Activated T-helper 17 cell treated with anti-CD3 and anti-CD28 coated beads, Interleukin-2, amount 50 U/mL, for 72 hours (primary cell): ENCODE measurements at regions not wholly inside any gene's neighbourhood (a gene's known extent, or its start where the extent isn't known, plus 50 kb on each side); places are given as distances from the start of the nearest gene placed in this dataset.

ENCODE experiments used
- ATAC-seq: fragments of 150-1000 bp; cut with Tn5 transposase; replicated peaks from 2 replicates; pipeline ENCODE4 v1.10.0; 2021; ENCODE audit warnings: mild to moderate bottlenecking, moderate library complexity
- H3K27ac Mint-ChIP-seq: one replicate; pipeline ENCODE4 v1.8.0; 2022; ENCODE audit warnings: mixed read lengths
- H3K27me3 Mint-ChIP-seq: one replicate; pipeline ENCODE4 v1.8.0; 2022; ENCODE audit warnings: mixed read lengths
- H3K36me3 Mint-ChIP-seq: one replicate; pipeline ENCODE4 v1.8.0; 2022; ENCODE audit warnings: low read depth, mild to moderate bottlenecking, mixed read lengths
- H3K4me1 Mint-ChIP-seq: one replicate; pipeline ENCODE4 v1.8.0; 2022; ENCODE audit warnings: mixed read lengths
- H3K4me3 Mint-ChIP-seq: one replicate; pipeline ENCODE4 v1.8.0; 2022; ENCODE audit warnings: mild to moderate bottlenecking, mixed read lengths
- H3K9me3 Mint-ChIP-seq: one replicate; pipeline ENCODE4 v1.8.0; 2022; ENCODE audit warnings: mixed read lengths

DNA sequence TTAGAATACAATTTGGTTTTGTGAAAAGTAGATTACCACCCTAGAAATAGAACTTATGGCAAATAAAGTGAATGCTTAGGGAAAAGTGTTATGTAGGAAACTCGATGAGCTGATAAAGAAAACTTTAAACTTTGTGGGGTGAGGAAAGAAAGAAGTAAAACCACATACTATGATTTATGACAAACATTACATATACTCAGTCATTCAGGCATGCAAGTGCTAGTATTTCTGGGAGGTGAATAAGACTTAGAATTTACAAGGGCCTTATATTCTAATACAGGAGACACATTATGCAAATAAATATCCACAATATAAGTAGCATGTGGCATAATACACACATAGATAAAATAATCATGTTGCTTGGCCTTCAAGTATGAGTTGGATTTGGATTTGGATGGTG is 618.1 kb downstream of the XIRP2 start:
- Mint-ChIP-seq H3K27ac (no peak overlapping the region), H3K4me3 (no peak overlapping the region), H3K36me3 (no peaks in the 10 kb centered on the region), H3K27me3 (no peaks in the 10 kb centered on the region), H3K4me1 (no peaks in the 10 kb centered on the region), H3K9me3 (no peaks in the 10 kb centered on the region)
- ATAC-seq = no peak

DNA sequence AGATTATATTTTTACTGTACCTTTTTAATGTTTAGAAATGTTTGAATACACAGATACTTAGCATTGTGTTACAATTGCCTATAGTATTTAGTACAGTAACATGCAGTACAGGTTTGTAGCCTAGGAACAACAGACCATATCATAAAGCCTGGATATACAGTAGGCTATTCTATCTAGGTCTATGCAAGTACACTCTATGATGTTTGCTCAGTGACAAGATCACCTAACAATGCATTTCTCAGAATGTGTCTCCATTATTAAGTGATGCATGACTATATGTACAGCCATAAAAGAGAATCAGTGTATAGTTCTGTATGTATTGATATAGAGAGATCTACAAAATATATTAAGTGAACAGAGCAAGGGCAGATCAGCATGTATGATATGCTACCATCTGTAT is 616.4 kb downstream of the XIRP2 start:
- no peaks in the 10 kb centered on the region for H3K4me1 Mint-ChIP-seq
- H3K4me3 Mint-ChIP-seq = no peak overlapping the region
- no peaks in the 10 kb centered on the region for H3K9me3 Mint-ChIP-seq
- H3K27ac Mint-ChIP-seq = no peak overlapping the region
- H3K36me3 Mint-ChIP-seq = no peaks in the 10 kb centered on the region
- ATAC-seq = no peak
- H3K27me3 Mint-ChIP-seq = no peaks in the 10 kb centered on the region

DNA sequence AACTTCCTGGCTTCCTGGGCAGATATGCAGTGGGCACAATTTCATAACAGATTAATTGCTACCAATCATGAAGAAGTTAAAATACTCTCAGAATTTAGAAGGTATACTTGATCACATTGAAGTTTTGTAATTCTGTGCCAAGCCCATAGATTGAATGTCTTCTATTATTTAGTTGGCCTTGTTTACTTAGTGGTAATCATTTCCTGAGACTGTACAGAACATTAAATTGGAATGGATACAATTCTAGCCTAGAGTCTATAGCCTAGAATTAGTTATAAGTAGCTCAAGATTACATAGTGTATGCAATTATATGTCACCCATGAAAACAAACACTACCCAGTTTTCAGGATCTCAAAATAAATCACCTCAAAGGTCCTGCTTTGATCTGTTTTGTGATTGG is 615.8 kb downstream of the XIRP2 start:
- ATAC-seq = no peak
- H3K27me3 Mint-ChIP-seq = no peaks in the 10 kb centered on the region
- no peaks in the 10 kb centered on the region for H3K9me3 Mint-ChIP-seq
- no peaks in the 10 kb centered on the region for H3K36me3 Mint-ChIP-seq
- no peak overlapping the region for H3K4me3 Mint-ChIP-seq
- H3K27ac Mint-ChIP-seq = no peak overlapping the region
- no peaks in the 10 kb centered on the region for H3K4me1 Mint-ChIP-seq

DNA sequence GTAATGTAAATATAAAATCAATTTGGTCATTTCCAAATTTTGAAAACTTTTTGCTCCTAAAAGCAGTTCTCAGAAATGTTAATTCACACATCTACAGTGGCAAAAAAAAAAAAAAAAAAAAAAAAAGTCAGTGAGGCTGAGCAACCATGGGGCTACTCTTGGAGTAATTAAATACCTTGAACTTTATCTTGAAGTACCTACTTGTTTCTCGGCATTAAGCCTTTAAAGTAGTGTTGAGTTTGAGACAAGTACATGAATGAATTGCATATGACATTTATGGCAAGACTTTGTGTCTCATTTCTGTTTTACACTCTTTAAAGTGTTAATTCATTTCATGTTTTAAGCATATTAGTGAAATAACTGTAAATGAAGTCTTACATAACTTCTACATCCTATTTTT is 613.3 kb downstream of the XIRP2 start:
- no peak overlapping the region for H3K4me3 Mint-ChIP-seq
- no peaks in the 10 kb centered on the region for H3K4me1 Mint-ChIP-seq
- no peaks in the 10 kb centered on the region for H3K36me3 Mint-ChIP-seq
- no peak for ATAC-seq
- H3K27ac Mint-ChIP-seq = no peak overlapping the region
- no peaks in the 10 kb centered on the region for H3K9me3 Mint-ChIP-seq
- no peaks in the 10 kb centered on the region for H3K27me3 Mint-ChIP-seq

DNA sequence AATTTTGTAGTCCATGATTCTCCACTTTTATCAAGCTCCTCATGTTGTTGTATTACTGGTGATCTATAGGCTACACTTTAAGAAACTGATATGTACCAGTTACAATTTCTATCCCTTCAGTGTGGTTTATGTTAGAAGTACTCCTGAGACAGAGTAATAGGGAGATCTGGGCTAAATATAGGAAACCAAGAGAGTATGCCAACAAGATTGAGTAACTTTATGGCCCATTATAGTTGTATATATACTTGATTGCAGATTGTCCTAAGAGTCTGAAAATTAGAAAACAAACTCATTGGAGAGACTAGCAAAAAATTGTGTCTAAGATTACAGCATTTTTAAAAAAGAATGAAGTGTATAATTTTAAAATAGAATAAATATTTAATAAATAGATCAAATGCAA is 605.6 kb downstream of the XIRP2 start:
- no peaks in the 10 kb centered on the region for H3K4me1 Mint-ChIP-seq
- no peaks in the 10 kb centered on the region for H3K36me3 Mint-ChIP-seq
- no peak for ATAC-seq
- H3K9me3 Mint-ChIP-seq = peaks cover 5% of the 10 kb centered on the region
- H3K27ac Mint-ChIP-seq = no peak overlapping the region
- H3K4me3 Mint-ChIP-seq = no peak overlapping the region
- no peaks in the 10 kb centered on the region for H3K27me3 Mint-ChIP-seq

DNA sequence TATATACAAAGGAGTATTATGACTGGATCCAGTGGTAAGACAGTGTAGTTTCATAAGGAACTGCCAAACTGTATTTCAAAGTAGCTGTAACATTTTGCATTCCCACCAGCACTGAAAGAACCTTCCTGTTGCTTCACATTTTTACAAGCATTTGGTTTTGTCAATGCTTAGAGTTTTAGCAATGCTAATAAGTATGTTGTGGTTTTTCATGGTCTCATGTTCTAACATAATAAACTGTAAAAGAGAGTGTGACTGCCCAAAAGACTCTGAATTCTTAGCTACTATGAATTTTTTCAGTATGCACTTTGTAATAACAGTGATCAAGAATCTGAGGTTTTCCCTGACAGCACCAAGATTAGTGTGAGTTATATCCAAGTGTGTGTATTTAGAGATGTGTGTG is 604.2 kb downstream of the XIRP2 start:
- Mint-ChIP-seq H3K27me3 (no peaks in the 10 kb centered on the region), H3K27ac (no peak overlapping the region), H3K9me3 (peaks cover 5% of the 10 kb centered on the region), H3K36me3 (no peaks in the 10 kb centered on the region), H3K4me1 (no peaks in the 10 kb centered on the region), H3K4me3 (no peak overlapping the region)
- no peak for ATAC-seq

DNA sequence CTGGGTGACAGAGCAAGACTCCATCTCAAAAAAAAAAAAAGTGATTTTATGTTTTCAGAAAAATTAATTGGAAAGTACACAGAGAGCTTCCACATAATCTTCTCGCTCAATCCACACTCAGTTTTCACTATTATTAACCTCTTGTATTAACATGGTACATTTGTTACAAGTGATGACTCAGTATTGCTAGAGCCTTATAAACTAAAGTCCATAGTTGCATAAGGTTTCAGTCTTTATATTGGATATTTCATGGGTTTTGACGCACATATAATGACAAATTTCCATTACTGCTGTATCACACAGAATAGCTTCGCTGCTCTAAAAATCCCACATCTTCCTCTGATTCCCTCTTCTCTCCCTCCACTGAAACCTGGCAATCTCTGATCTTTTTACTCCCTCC is 603.5 kb downstream of the XIRP2 start:
- H3K36me3 Mint-ChIP-seq = no peaks in the 10 kb centered on the region

DNA sequence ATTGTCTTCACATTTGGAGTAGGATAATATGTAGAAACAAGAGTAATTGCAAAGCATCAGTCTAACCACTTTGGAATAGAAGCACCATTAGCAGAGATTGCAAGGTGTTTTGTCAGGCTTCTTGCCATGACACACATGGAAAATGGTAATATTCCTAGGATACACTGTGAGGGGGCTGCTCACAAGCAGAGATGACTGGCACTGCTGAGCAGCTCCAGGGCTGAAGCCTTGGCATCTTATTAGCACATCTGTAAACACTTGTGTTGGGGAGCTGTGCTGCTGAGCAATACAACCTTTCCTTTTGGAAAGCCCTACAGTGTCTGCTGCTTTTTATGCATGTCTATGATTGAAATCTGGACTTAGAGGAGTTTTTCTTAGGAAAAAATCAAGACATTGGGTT is 602.2 kb downstream of the XIRP2 start:
- H3K36me3 Mint-ChIP-seq = no peaks in the 10 kb centered on the region
- H3K27ac Mint-ChIP-seq = no peak overlapping the region
- no peak for ATAC-seq
- H3K4me1 Mint-ChIP-seq = no peaks in the 10 kb centered on the region
- no peaks in the 10 kb centered on the region for H3K27me3 Mint-ChIP-seq
- no peaks in the 10 kb centered on the region for H3K9me3 Mint-ChIP-seq
- no peak overlapping the region for H3K4me3 Mint-ChIP-seq

More for the DNA sequence above, 603.5 kb downstream of the XIRP2 start:
- Mint-ChIP-seq H3K4me3 (no peak overlapping the region), H3K27me3 (no peaks in the 10 kb centered on the region), H3K27ac (no peak overlapping the region), H3K4me1 (no peaks in the 10 kb centered on the region), H3K9me3 (peaks cover 5% of the 10 kb centered on the region)
- ATAC-seq = no peak

DNA sequence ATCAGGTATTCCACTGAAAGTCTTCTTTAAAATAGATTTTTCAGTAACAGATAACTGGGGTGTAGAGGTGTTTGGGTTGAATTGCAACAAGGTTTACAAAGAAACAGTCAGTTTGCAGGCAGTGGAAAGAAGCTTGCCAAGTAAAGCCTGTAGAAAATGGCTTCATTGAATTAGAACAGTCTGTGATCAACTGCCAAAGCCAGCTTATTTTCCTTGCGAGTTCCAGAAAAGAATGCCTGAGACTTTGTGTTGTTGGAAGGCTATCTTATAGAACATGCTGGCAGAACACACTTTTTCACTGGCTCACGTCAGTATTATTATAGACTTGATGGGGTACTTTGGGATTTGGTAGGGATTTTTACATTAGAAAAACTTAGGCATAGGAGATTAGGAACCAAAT is 601.0 kb downstream of the XIRP2 start:
- H3K36me3 Mint-ChIP-seq = no peaks in the 10 kb centered on the region
- H3K27ac Mint-ChIP-seq = no peak overlapping the region
- no peak overlapping the region for H3K4me3 Mint-ChIP-seq
- no peak for ATAC-seq
- H3K4me1 Mint-ChIP-seq = no peaks in the 10 kb centered on the region
- no peaks in the 10 kb centered on the region for H3K9me3 Mint-ChIP-seq
- no peaks in the 10 kb centered on the region for H3K27me3 Mint-ChIP-seq

DNA sequence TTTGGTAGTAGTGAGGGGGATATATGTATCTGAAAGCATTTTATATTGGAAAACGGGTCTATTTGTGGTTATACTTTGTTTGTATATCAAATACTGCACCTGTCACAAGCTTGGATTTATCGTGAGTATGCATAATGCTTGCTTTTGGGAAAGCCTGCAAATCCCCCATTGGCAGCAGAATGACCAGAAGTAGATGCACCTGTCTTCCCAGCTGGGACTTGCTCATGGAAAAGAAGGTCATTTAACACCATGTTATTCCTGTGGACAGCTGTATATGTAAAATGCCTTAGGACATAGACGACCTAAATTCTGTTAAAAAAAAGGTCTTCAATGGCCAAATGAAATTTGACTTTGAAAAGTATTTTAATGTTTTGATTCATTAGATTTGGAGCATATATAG is 599.4 kb downstream of the XIRP2 start:
- Mint-ChIP-seq H3K4me3 (no peak overlapping the region), H3K36me3 (no peaks in the 10 kb centered on the region), H3K9me3 (peaks cover 4% of the 10 kb centered on the region), H3K27ac (no peak overlapping the region), H3K27me3 (no peaks in the 10 kb centered on the region), H3K4me1 (no peaks in the 10 kb centered on the region)
- no peak for ATAC-seq

DNA sequence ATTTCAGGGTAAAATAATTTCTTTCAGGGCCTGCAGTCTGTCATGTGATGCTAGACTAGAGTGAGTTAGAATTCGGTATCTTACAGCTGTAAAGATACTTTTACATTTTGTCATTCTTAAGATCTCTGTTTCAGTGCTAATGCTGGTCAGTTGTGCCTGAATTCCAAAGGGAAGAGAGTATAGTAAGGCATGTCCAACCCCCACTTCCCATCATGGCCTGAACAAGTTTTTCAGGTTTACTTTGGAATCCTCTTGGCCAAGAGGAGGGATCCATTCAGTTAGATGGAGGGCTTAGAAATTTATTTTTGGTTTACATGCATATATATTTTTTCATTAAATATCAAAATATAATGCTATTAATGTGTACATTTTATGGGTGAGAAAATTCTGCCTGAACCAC is 596.6 kb downstream of the XIRP2 start:
- Mint-ChIP-seq H3K27ac (no peak overlapping the region), H3K36me3 (no peaks in the 10 kb centered on the region)

DNA sequence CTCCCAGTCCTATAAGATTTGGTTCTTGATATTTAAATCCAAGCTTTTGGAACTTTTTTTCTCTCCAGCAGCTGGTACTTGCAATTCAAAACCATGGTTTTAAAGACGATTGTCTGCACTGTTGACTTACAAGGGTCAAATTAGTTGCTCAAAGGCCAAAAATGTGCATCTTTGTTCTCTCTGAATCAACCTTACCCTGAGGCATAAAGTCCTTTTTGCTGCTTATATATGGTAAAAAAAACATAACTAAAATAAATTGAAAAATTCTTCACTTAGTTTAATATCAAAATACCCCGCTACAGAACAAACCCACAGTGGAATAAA is 592.7 kb downstream of the XIRP2 start:
- Mint-ChIP-seq H3K27ac (no peak overlapping the region), H3K4me3 (no peak overlapping the region), H3K36me3 (no peaks in the 10 kb centered on the region), H3K9me3 (peaks cover 4% of the 10 kb centered on the region), H3K27me3 (no peaks in the 10 kb centered on the region), H3K4me1 (no peaks in the 10 kb centered on the region)
- no peak for ATAC-seq

More for the DNA sequence above, 596.6 kb downstream of the XIRP2 start:
- H3K4me1 Mint-ChIP-seq = no peaks in the 10 kb centered on the region
- no peaks in the 10 kb centered on the region for H3K27me3 Mint-ChIP-seq
- no peak for ATAC-seq
- H3K9me3 Mint-ChIP-seq = peaks cover 4% of the 10 kb centered on the region
- no peak overlapping the region for H3K4me3 Mint-ChIP-seq

DNA sequence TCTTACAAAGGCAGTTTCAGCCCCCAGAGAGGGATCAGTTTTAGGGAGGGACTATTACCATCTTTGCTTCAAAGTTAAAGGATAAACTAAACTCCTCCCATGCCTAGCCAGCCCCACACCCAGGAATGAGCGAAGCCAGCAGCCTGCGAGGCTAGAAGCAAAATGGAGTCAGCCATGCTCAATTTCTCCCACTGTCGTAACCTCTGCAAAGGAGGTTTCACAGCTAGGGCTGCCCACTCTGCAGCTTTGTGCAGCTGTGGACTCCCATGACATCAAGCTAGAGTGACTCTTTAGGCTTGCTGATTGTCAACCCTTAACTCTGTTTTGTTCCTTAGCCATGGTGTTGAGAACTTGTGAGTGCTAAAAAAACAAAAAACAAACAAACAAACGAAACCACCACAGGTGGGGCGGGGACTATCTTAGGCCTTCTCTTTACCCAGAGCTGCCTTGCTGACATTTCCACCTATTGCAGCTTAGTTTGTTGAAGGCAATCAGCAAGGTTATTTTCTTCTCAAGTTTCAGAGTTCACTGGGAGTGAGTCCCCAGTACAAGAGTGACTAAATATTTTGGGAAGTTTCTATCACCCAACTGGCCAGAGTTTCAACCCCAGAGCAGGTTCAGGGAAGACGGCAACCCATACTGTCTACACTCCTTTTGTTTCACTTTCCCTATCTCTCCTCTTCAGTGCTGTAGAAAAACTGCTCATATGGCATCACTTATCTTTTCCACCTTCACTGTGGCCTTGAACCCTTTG is 592.1 kb downstream of the XIRP2 start:
- Mint-ChIP-seq H3K27me3 (no peaks in the 10 kb centered on the region), H3K27ac (no peak overlapping the region), H3K36me3 (no peaks in the 10 kb centered on the region), H3K4me3 (no peak overlapping the region), H3K4me1 (no peaks in the 10 kb centered on the region), H3K9me3 (peaks cover 4% of the 10 kb centered on the region)
- ATAC-seq = no peak

DNA sequence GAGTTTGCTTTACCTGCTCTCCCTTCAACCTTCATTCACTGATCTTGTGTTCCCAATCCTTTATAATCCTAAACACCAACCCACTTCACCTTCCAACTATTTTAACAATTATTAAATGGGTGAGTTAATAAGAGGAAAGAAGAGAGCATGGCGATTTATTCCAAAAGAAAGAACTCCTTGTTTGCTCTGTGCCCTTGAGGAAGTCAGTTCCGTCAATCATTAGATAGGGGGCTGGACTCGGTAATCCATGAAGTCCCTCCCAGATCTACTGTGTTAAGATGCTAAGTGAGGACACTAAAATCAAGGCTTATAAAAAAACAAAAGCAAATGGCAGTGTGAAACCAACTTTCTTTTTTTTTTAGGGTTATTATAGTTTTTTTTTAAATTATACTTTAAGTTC is 589.9 kb downstream of the XIRP2 start:
- Mint-ChIP-seq H3K27me3 (no peaks in the 10 kb centered on the region), H3K4me1 (no peaks in the 10 kb centered on the region), H3K27ac (no peak overlapping the region), H3K4me3 (no peak overlapping the region), H3K9me3 (peaks cover 4% of the 10 kb centered on the region), H3K36me3 (no peaks in the 10 kb centered on the region)
- ATAC-seq = no peak

DNA sequence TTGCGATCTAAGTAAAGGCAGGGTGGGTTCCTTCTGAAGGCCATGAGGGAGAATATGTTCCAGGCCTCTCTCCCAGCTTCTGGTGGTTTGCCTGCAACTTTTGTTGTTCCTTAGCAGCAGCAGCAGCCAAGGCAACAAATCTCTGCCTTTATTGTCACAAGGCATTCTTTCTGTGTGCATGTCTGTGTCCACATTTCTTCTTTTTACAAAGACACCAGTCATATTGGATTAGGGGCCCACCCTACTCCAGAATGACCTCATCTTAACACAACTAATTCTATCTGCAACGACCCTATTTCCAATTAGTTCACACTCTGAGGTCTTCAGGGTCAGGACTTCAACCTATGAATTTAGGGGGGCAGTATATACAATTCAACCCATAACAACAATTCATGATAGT is 587.5 kb downstream of the XIRP2 start:
- no peaks in the 10 kb centered on the region for H3K27me3 Mint-ChIP-seq
- no peak overlapping the region for H3K4me3 Mint-ChIP-seq
- H3K4me1 Mint-ChIP-seq = no peaks in the 10 kb centered on the region
- no peak for ATAC-seq
- no peak overlapping the region for H3K27ac Mint-ChIP-seq
- peaks cover 7% of the 10 kb centered on the region for H3K9me3 Mint-ChIP-seq
- H3K36me3 Mint-ChIP-seq = no peaks in the 10 kb centered on the region

DNA sequence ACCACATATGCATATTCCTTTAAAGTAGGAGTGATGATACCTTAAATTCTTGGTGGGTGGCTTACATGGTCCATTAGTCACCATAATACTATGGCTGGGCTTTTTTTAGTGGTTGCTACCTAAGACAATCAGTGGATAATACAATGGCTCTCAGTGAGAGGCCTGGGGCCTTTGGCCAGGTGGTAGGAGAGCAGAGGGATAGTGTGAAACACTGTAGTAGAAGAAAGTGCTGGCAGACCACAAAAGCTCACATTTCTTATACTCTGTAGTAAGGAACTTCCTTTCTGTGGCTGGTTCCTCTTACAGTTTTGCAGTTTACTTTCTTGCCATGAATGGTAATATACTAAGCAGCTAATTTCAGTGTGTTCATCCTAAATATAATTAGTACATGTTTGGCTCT is 583.5 kb downstream of the XIRP2 start:
- Mint-ChIP-seq H3K4me1 (no peaks in the 10 kb centered on the region), H3K4me3 (no peak overlapping the region), H3K36me3 (no peaks in the 10 kb centered on the region), H3K27me3 (no peaks in the 10 kb centered on the region), H3K27ac (no peak overlapping the region), H3K9me3 (peaks cover 7% of the 10 kb centered on the region)
- ATAC-seq = no peak
